Central memory CD4-positive, alpha-beta T cell (primary cell): ENCODE measurements at regions not wholly inside any gene's neighbourhood (a gene's known extent, or its start where the extent isn't known, plus 50 kb on each side); places are given as distances from the start of the nearest gene placed in this dataset.
"Not testable (repeated sequence)": the region's sequence is repeated elsewhere in the genome, so short reads cannot be mapped to it uniquely, and the experiment has no call there.

ENCODE experiments used
- DNase-seq: peaks from one replicate; pipeline ENCODE4 v3.0.0; 2022

- DNase-seq = no peak
Measured at GRCh38 chr4:164616961-164617360, 137.0 kb upstream of the SMIM31 start.

GRCh38 chr4:164617426-164617825, 136.5 kb upstream of the SMIM31 start:
- no peak for DNase-seq

- DNase-seq = no peak
Measured at GRCh38 chr4:164617911-164618310, 136.0 kb upstream of the SMIM31 start.

- no peak for DNase-seq
Measured at GRCh38 chr4:164621886-164622521, 131.9 kb upstream of the SMIM31 start.

GRCh38 chr4:164623099-164623498, 130.8 kb upstream of the SMIM31 start:
- DNase-seq = no peak

- DNase-seq = no peak
Measured at GRCh38 chr4:164639001-164639400, 114.9 kb upstream of the SMIM31 start.

- no peak for DNase-seq
Measured at GRCh38 chr4:164648151-164648848, 105.6 kb upstream of the SMIM31 start.

GRCh38 chr4:164648849-164649212, 105.1 kb upstream of the SMIM31 start:
- no peak for DNase-seq

- no peak for DNase-seq
Measured at GRCh38 chr4:164659765-164660164, 94.2 kb upstream of the SMIM31 start.

- DNase-seq = not testable (repeated sequence)
Measured at GRCh38 chr4:164676152-164676551, 77.8 kb upstream of the SMIM31 start.

- DNase-seq = no peak
Measured at GRCh38 chr4:164683040-164683439, 70.9 kb upstream of the SMIM31 start.

- DNase-seq = no peak
Measured at GRCh38 chr4:164695650-164696049, 58.3 kb upstream of the SMIM31 start.

- DNase-seq = no peak
Measured at GRCh38 chr4:164700471-164700870, 53.5 kb upstream of the SMIM31 start.

GRCh38 chr4:164701665-164702064, 52.3 kb upstream of the SMIM31 start:
- no peak for DNase-seq
